Activated effector memory CD4-positive, alpha-beta T cell treated with Interleukin-2 at 50 U/mL for 16 hours (primary cell): ENCODE measurements at regions not wholly inside any gene's neighbourhood (a gene's known extent, or its start where the extent isn't known, plus 50 kb on each side); places are given as distances from the start of the nearest gene placed in this dataset.
"Not testable (repeated sequence)": the region's sequence is repeated elsewhere in the genome, so short reads cannot be mapped to it uniquely, and the experiment has no call there.

ENCODE experiments used
- DNase-seq: peaks from one replicate; pipeline ENCODE4 v3.0.0-alpha.2; 2020

DNA sequence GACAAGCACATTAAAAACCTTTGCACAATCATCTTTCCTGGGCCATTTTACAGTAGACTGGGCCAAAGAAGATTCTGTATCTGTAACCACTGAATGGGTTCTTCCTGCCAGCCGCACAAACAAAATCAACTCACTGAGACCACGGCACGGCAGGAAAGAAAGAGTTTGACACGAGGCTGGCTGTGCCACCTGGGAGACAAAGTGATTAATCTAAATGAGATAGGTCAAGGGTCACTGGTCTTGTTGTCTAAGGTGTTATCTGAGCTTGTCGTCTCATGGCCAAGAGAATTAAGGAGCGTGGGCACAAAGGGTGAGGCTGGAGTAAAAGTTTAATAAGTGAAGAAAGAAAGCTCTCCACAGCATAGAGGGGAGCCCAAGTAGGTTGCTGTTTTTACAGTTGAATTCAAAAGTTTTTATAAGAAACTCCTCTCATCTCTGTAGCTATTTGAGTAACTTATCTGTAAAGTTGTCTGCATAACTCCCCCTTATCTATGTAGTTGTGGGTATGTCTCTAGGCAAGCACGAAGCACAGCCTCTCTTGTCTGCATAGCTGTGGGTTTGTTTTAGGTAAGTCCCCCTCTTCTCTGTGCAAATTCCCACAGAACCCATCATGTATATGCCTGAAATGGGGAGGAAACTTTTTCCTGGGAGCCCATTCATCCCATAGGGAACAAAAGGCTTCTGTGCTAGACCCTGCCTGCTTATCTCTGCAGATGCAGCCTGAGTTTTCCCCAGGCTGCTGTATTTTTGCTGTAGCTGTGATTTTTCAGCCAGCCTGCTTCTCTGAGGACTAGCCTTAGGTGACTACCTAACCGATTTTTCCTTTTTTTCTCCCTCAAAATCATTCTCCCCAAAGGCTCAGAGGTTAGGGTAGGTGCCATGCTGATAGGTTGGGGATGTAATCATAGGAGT lies 1314.6 kb upstream of the TMEM132C start:
- no peak for DNase-seq

DNA sequence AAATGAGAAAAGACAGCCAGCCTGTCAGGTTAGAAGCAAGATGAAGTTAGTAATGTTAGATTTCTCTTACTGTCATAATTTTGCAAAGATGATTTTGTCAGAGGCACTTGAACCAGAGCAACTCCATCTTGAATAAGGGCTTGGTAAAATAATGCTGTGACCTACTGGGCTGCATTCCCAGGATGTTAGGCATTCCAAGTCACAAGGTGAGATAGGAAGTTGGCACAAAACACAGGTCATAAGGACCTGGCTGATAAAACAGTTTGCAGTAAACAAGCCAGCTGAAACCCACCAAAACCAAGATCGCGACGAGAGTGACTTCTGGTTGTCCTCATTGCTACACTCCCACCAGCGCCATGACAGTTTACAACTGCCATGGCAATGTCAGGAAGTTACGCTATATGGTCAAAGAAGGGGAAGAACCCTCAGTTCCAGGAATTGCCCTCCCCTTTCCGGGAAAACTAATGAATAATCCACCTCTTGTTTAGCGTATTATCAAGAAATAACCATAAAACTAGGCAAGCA lies 1313.5 kb upstream of the TMEM132C start:
- DNase-seq, result no peak

DNA sequence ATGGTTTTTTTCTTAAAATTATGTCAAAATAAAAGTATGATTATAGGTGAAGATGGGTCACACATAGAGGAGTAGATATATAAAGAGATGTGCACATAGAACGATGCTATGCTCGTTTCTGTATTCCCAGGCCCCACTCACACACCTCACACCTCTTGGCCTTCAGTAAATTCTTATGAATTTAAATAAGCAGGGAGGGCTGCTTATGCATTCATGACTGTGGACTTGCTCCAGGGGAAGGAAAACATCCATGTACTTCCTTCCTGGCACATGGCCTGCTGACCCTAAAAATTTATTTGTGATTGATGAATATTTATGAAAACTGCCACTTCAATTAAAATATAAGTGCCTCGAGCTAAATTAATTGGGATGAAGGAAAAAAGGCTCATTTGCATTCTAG lies 1306.7 kb upstream of the TMEM132C start:
- DNase-seq, result no peak

DNA sequence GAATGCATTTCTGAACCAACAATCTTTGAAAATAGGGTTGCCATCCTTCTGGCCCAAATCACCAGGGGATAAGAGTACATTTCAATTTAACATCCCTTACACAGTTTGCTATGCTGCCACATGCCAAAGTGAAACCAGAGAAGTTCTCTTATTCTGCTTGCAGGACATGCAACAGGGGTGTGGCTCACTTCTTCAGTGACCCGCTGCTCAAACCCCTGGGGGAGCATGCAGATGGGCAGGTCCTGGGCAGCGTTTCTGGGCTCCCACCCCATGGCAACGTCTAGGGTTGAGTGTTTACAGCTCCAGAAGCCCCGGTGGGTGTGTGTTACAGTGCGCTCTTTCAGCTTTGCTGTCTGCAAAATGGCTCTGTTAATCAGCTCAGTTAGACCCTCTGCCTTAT lies 1306.3 kb upstream of the TMEM132C start:
- DNase-seq, result no peak

DNA sequence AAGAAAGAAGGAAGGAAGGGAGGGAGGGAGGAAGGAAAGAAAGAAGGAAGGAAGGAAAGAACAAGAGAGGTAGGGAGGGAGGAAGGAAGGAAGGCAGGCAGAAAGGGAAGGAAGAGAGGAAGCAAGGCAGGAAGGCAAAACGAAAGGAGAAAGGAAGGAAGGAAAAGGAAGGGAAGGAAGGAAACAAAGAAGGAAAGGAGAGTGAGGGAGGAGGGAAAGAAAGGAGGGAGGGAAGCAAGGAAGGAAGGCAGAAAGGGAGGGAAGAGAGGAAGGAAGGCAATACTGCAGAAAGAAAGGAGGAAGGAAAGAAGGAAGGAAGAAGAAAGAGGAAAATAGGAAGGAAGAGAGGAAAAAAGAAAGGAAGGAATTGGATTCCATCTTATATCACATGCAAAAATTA lies 1303.1 kb upstream of the TMEM132C start:
- DNase-seq, result no peak

DNA sequence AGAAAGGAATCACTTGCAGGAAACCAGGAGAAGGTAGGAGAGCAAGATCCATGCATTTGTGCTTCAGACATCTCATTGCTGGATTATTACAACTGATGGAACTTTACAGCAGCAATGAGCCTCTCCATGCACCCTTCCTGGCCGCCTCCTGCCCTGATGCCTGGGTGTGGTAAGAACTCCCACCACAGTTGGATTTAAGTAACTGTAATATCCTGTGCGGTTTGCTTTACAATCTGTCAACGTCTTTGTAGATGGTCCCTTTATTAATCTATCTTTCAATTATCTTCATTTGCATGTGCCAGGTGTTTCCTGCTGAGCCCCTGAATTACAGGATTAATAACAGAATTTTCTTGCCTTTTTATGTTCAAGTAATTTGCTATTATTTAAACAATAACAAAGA lies 1300.5 kb upstream of the TMEM132C start:
- no peak for DNase-seq

DNA sequence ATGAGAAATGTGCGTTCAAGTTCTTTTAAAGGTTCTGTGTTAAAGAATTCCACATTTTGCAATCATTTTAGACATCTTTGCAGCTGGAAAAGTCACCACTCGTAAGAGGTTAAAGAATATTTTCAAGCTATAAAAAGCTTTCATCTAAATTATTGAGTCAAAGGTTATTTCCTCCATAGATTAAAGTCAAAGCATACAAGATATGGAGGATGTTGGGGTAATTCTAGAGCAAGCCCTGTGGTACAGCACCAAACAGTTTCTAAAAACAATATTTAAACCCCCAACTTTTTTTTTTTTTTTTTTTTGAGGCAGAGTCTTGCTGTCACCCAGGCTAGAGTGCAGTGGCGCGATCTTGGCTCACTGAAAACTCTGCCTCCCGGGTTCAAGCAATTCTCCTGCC lies 1299.8 kb upstream of the TMEM132C start:
- no peak for DNase-seq

DNA sequence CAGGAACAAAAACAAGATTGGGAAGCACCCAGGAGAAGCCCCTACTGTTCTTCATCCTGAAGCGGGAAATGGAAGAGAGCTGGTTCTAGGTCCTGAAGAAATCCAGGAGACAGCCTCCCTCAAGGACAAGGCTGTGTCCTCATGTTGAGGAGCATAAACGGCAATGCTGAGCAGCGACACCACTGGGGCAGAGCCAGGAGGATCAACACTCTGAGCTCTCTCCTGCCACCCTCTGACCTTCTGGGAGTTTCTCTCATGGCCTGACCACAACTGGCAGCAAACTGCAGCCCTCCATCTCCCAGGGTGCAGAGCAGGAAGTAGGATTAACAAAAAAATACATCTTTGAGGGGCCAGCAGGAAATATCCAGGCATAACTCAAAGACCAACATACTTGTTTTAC lies 1292.2 kb upstream of the TMEM132C start:
- no peak for DNase-seq

DNA sequence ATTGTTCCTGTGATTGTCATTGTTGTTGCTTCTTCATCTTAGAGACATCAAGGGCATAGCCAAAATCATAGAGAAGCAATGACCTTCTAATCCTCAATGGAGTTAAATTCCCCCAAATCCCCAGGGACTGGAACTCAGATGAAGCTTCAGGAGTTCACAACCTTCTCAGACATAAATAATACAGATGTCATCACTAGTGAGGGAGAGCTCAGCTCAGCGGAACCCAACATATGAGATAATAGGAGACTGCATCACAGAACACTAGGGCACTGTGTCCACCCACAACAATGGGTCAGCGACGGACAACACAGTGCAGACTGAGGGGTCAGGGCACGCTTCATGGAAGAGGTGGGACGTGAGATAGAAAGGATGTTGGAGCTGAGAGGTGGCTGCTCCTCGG lies 1290.4 kb upstream of the TMEM132C start:
- DNase-seq, result no peak

DNA sequence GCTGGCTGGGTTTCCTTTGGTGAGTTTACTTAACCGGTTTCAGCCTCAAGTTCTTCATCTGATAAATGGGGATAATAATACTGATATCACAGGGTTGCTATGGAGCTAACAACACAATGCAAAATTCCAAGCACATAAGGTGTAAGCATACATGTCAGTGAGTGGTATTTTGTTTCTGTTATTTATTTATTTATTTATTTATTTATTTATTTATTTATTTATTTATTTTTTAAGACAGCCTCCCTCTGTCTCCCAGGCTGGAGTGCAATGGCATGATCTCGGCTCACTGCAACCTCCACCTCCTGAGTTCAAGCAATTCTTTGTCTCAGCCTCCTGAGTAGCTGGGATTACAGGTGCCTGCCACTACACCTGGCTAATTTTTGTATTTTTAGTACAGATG lies 1287.4 kb upstream of the TMEM132C start:
- DNase-seq, result not testable (repeated sequence)

DNA sequence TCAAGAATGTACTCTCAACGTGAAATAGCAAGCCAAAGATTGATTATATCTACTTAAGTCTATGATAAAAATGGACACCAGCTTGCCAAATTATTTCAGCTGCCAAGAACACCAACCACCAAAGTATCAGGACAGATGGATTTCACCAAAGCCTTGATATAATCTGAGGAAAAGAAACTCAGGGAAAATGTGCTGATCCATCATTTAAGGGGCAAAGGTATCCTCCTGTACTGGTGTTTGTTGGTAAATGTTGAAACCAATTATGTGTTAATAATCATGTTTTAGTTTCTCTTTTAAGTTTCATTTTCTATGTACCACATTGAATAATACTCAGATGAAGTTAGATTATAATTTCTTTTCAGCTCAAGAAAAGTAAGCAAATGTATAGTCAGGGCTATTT lies 1284.3 kb upstream of the TMEM132C start:
- no peak for DNase-seq

DNA sequence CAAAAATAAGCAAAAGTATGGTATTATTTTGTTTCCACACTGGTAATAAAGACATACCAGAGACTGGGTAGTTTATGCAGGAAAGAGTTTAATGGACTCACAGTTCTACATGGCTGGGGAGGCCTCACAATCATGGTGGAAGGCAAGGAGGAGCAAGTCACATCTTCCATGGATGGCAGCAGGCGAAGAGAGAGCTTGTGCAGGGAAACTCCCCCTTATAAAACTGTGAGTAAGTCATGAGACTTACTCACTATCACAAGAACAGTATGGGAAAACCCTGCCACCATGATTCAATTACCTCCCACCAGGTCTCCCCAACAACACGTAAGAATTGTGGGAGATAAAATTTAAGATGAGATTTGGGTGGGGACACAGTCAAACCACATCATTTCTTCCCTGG lies 1283.2 kb upstream of the TMEM132C start:
- not testable (repeated sequence) for DNase-seq

DNA sequence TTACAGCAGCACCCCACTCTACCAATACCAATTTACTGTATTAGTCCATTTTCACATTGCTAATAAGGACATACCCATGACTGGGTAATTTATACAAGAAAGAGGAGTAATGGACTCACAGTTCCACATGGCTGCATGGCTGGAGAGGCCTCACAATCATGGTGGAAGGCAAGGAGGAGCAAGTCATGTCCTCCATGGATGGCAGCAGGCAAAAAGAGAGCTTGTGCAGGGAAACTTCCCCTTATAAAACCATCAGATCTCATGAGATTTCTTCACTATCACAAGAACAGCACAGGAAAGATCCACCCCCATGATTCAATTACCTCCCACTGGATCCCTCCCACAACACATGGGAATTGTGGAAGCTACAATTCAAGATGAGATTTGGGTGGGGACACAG lies 1281.3 kb upstream of the TMEM132C start:
- DNase-seq, result not testable (repeated sequence)

DNA sequence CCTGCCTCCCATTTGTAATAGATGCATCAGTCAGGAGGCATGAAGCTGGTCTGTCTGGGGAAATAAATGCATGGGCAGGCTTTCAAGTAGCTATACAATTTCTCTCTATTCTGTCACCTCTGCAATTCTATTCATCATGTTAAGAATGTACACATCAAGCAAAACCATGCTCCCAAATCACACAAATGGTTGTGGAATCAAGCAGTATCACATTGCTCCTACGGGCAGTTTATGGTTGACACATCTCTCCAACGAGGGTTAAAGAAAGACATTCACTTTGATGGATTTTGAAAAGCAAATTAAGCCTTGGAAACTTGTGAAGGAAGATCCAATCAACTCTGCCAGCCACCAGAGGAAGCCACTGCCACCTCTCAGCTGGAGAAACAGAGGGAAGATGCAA lies 1277.4 kb upstream of the TMEM132C start:
- DNase-seq, result no peak

DNA sequence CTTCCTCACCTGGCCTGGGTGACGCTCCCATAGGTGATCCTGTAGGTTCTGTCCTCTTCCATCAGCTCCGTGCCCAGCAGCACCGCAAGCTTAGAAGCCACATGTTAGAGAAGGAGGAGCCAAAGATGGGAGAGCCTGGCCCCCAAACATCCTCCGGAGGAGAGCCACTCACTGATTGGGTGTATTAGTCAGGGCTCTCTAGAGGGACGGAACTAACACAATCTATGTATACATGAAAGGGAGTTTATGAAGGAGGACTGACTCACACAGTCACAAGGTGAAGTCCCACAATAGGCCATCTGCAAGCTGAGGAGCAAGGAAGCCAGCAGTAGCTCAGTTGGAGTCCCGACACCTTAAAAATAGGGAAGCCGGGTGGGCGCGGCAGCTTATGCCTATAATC lies 1273.1 kb upstream of the TMEM132C start:
- DNase-seq, result no peak

DNA sequence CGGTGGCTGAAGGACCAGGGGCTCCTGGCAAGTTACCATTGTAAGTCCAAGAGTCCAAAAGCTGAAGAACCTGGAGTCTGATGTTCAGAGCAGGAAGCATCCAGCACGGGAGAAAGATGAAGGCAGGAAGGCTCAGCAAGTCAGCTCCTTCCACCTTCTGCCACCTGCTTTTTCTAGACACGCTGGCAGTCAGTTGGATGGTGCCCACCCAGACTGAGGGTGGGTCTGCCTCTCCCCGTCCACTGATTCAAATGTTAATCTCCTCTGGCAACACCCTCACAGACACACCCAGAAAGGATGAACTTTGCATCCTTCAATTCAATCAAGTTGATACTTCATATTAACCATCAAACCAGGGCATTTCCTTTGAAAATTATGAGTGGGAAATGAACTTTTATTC lies 1272.4 kb upstream of the TMEM132C start:
- DNase-seq, result no peak

DNA sequence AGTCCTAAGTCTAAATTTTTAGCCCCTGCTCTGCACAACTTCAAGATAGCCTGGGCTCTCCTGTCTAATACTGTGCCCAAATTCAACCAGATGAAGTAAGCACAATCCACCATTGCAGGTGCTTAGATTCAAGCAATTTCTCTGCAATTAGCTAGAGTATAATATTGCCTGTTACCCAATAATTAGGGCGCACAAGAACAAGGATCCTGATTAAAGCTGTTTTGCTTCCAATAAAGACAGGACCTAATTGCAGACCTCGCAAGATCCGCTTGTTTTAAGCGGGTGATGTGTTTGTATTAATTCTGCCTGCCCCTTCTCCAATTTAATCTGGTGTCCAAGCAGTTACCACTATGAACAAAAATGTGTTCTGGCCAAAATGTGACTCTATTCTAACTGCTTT lies 1268.9 kb upstream of the TMEM132C start:
- no peak for DNase-seq

DNA sequence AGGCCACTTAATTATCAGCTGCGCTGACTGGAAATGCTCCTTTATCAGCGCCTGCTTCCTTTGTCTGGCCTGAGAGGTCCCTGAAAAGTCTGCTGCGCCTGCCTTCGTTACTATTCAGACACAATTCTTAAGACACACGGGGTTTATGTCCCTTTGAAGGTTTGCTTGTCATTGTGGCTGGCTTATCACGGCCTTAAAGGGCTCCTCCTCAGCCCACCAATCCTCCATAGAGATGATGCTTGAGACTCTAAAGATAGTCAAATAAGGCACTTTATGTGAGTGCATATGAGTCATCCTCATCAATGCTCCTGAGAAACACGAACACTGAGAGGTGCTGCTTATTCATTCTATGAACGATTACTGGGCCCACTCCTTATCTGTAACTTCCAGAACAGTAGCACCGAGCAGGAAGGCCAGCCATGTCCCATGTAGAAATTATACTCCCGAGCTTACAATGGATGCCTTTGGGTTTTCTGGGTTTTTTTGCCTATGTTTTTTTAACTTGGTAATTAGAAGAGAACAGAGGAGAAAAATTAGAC lies 1268.2 kb upstream of the TMEM132C start:
- DNase-seq, result no peak

DNA sequence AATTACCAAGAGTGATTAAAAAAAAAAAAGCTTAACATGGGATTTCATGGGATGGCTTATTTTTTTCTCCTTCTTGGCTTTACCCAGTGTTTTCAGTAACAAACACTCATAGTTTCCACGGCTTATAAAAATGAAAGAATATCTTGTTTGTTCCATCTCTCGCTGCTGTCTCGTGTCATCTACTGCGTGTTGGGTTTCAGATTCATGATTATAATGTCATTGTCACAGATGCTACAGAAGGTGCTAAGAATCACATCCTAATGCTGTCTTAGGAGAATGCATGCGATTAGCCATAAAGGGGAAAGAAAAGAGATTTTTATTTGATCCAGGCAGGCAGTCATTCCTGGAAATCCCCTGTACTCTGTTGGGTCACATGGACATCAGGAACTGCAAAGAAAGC lies 1267.6 kb upstream of the TMEM132C start:
- DNase-seq, result no peak

DNA sequence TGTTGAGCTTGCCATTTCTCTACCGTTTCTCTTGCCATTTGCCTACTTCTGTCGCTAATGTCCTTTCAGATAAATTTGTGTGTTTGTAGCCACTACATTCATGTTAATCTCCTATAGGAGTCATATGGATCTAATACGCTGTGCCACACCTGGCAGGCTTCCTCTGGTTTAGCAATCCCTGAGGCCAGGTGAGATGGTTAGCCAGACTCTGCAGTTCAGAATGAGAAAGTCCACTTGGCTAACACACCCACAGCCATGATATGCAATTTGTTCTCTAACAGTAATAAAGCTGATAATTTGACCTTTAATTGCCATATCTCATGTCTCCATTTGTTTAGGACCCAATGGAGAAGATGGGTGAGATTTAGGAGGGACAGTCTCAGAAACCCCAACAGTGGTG lies 1261.6 kb upstream of the TMEM132C start:
- DNase-seq, result no peak

DNA sequence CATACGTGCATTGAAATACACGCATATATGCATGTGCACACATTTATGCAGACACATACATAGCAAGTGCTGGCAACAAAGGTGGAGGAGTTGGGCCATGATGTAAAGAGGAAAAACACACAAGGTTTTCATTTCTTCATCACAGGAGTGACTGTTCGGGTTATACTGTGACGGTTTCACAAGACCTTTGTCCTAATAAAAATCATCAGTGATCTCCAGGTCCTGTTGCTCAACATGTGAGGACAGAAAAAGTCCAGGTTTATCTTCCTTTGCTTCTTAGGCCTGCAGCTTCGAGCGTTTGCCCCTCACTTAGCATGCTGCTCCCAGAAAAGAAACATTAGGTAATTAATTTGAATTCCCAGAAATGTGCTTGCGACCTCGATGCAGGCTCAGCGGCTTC lies 1260.0 kb upstream of the TMEM132C start:
- DNase-seq, result no peak

DNA sequence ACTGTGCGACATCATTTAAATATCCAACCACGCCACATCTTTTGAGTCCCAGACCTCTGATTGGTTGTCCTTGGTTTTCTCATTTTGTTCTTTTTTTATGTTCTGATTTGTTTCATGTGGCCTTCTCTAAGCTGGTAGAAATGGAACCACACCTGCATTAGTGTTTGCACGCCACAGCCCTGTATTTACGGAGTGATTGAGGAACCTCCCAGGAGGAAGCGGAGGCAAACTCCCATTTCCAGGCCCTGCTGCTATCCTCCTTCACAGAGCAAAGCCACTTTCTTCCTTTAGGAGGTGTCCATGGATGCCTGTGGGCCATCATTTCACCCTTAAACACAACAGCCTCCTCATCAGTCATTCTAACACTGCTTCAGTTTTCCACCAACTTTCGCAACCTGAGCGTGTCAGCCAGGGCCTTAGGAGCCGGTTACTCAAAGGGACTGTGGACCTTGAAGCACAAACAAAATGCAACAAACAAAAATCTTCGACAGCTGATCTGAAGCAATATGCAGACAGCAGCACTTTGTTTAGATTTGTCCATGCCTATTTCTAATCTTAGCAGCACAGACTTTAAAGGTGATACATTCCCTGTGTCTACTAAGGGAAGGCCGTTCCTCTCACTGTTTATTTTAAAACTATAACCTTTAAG lies 1258.1 kb upstream of the TMEM132C start:
- no peak for DNase-seq

DNA sequence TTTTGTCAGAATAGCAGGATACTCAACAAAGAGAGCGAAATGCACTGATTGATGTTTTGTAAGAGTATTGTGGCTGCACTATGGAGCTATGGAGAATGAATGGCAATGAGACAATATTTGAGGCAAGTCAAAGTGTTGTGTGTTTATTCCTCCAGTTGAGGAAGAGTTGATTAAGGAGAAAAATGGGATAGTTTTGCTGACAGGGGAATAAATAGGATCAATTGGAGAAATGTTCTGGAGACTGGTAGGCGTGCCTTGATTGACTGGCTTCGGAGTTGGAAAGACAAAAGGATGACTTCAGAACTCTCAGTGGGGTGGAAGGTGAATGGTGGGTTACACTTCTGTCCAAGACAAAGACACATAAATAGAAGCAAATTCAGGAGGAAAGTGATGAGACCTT lies 1254.9 kb upstream of the TMEM132C start:
- DNase-seq, result no peak

DNA sequence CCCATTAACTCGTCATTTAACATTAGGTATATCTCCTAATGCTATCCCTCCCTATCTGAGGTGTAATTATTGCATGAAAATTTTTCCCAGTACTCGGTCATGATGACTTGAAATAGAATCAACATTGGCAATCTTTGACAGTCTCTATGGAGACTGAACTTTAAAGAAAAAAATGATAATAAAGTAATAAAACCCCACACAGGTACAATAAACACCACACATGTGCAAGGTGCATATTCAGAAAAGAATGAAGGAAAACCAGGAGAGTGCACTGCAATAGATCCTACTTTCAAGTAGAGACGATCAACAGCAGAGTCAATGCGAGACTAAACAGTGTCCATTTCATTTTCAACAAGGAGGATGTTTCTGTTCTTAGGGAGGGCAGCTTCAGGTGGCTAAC lies 1253.8 kb upstream of the TMEM132C start:
- DNase-seq, result no peak
